HG02970 (cell line): ENCODE measurements at regions not wholly inside any gene's neighbourhood (a gene's known extent, or its start where the extent isn't known, plus 50 kb on each side); places are given as distances from the start of the nearest gene placed in this dataset.

Source experiments
- ATAC-seq: cut with Tn5 transposase; IDR thresholded peaks from one replicate; pipeline ENCODE4 v1.9.1; 2021; ENCODE audit warnings: mild to moderate bottlenecking, moderate library complexity, moderate number of reproducible peaks; ENCODE audit not compliant: unreplicated experiment, low FRiP score

GRCh38 chr6:4593951-4594350 is 182.3 kb upstream of the CDYL start:
- no peak for ATAC-seq

GRCh38 chr6:4592026-4592425 is 184.2 kb upstream of the CDYL start:
- ATAC-seq: no peak

GRCh38 chr6:4591218-4591617 is 185.0 kb upstream of the CDYL start:
- ATAC-seq: no peak

- no peak for ATAC-seq
These were observed 186.9 kb upstream of the CDYL start for GRCh38 chr6:4589295-4589694.

- no peak for ATAC-seq
These were observed 187.6 kb upstream of the CDYL start for GRCh38 chr6:4588581-4588980.

- ATAC-seq: no peak
These were observed 188.0 kb upstream of the CDYL start for GRCh38 chr6:4588163-4588562.

GRCh38 chr6:4587171-4587570 is 189.0 kb upstream of the CDYL start:
- no peak for ATAC-seq

- ATAC-seq: no peak
These were observed 189.7 kb upstream of the CDYL start for GRCh38 chr6:4586469-4586859.

- no peak for ATAC-seq
These were observed 190.3 kb upstream of the CDYL start for GRCh38 chr6:4585682-4586468.

- ATAC-seq: no peak
These were observed 191.4 kb upstream of the CDYL start for GRCh38 chr6:4584801-4585200.

- ATAC-seq: no peak
These were observed 193.4 kb upstream of the CDYL start for GRCh38 chr6:4582506-4583417.

GRCh38 chr6:4581468-4582385 is 194.5 kb upstream of the CDYL start:
- no peak for ATAC-seq

- ATAC-seq: no peak
These were observed 195.8 kb upstream of the CDYL start for GRCh38 chr6:4580361-4580760.

- ATAC-seq: no peak
These were observed 198.8 kb upstream of the CDYL start for GRCh38 chr6:4577406-4577805.

- ATAC-seq: no peak
These were observed 200.5 kb upstream of the CDYL start for GRCh38 chr6:4575714-4576113.

- no peak for ATAC-seq
These were observed 202.2 kb upstream of the CDYL start for GRCh38 chr6:4574007-4574406.

GRCh38 chr6:4571011-4571410 is 205.2 kb upstream of the CDYL start:
- no peak for ATAC-seq

GRCh38 chr6:4568138-4568537 is 208.1 kb upstream of the CDYL start:
- ATAC-seq: no peak

GRCh38 chr6:4567141-4567540 is 209.1 kb upstream of the CDYL start:
- no peak for ATAC-seq
